K562 (cell line): ENCODE measurements at regions not wholly inside any gene's neighbourhood (a gene's known extent, or its start where the extent isn't known, plus 50 kb on each side); places are given as distances from the start of the nearest gene placed in this dataset.

ENCODE experiments used
- ATAC-seq: fragments of 200-7000 bp; cut with Tn5 transposase; 3 replicates; pipeline ENCODE4 v1.9.1; 2020; ENCODE audit warnings: moderate library complexity
- BruUV-seq: library from RNA; stranded (reverse); fragments of 400-500 nt; replicated peaks from 2 replicates; lab custom pipeline; 2021; lab: Mats Ljungman, UMichigan
- CTCF ChIA-PET: fragments of 300-600 bp; formaldehyde crosslinking; extraction: SDS; loops from one replicate; lab custom pipeline; 2021; ENCODE audit warnings: low intra/inter-chr PET ratio; lab: Yijun Ruan, JAX
- POLR2A ChIA-PET: fragments of 300-600, 350-650 bp; sonication (Branson Sonifier 250); formaldehyde crosslinking; extraction: SDS; loops from one replicate; lab custom pipeline; 2021; ENCODE audit warnings: antibody characterized with exemption, inconsistent platforms; lab: Yijun Ruan, JAX
- DNase-seq, 4 experiments: peaks; one replicate each; pipeline versions ENCODE4 v3.0.0 to v3.0.0-alpha.2; 2011 to 2018; ENCODE audit warnings: low spot score in 3 of 4, mixed read lengths in 3 of 4; ENCODE audit errors: extremely low read depth in 1 of 4
- FAIRE-seq: peaks from 2 replicates; lab custom pipeline; 2011; peaks lifted over from hg19 to GRCh38; lab: Jason Lieb, UNC
- H2AFZ ChIP-seq: 2 replicates; pipeline ENCODE4 v1.6.0; 2011; ENCODE audit warnings: low read depth, low read length, control low read depth, inconsistent platforms
- H3K27ac ChIP-seq: fragments of 200-600 bp; 3 replicates; pipeline ENCODE4 v1.8.0; 2011; ENCODE audit warnings: low read depth, mild to moderate bottlenecking, control low read depth, inconsistent platforms, low read length, moderate library complexity, mixed read lengths; ENCODE audit errors: extremely low read depth
- H3K27me3 ChIP-seq, 2 experiments: fragments of 300-600 bp in 1 of 2; 2 replicates in 1 of 2; 3 replicates in 1 of 2; pipeline versions ENCODE4 v1.6.0 to v1.8.0; 2011; ENCODE audit warnings: inconsistent platforms in 2 of 2, low read length in 2 of 2, mild to moderate bottlenecking in 1 of 2, mixed read lengths in 1 of 2, moderate library complexity in 1 of 2; ENCODE audit not compliant: control insufficient read depth in 2 of 2, insufficient read depth in 2 of 2
- H3K36me3 ChIP-seq: fragments of 300-600 bp; 3 replicates; pipeline ENCODE4 v1.8.0; 2011; ENCODE audit warnings: mild to moderate bottlenecking, low read length, inconsistent platforms; ENCODE audit not compliant: control insufficient read depth, insufficient read depth
- H3K4me1 ChIP-seq, 2 experiments: fragments of 200-600 bp in 1 of 2; replicated peaks in 1 of 2; 2 replicates in 1 of 2; 3 replicates in 1 of 2; pipeline versions ENCODE4 v1.5.1 to v1.8.0; 2011; ENCODE audit warnings: inconsistent platforms in 2 of 2, low read length in 2 of 2, mild to moderate bottlenecking in 1 of 2, mixed read lengths in 1 of 2, moderate library complexity in 1 of 2; ENCODE audit not compliant: control insufficient read depth in 2 of 2, insufficient read depth in 2 of 2
- H3K4me2 ChIP-seq: 2 replicates; pipeline ENCODE4 v1.6.1; 2011; ENCODE audit warnings: low read length, control low read depth, inconsistent platforms, mixed read lengths; ENCODE audit not compliant: insufficient read depth
- H3K4me3 ChIP-seq: fragments of 200-600 bp; sonication (generic), shearing (Covaris generic); 2 replicates; pipeline ENCODE4 v1.5.1; 2016; ENCODE audit warnings: control low read depth, inconsistent platforms
- H3K79me2 ChIP-seq: fragments of 200-600 bp; 3 replicates; pipeline ENCODE4 v1.8.0; 2011; ENCODE audit warnings: low read length, inconsistent platforms; ENCODE audit not compliant: control insufficient read depth, insufficient read depth
- H3K9ac ChIP-seq, 2 experiments: 2 replicates each; pipeline versions ENCODE4 v1.6.0 to v1.6.1; 2011; ENCODE audit warnings: low read depth in 2 of 2, low read length in 2 of 2, control low read depth in 1 of 2, inconsistent platforms in 1 of 2, mild to moderate bottlenecking in 1 of 2, mixed read lengths in 1 of 2; ENCODE audit not compliant: insufficient read depth in 1 of 2
- H3K9me1 ChIP-seq: one replicate; pipeline ENCODE4 v1.6.0; 2011; ENCODE audit warnings: inconsistent platforms, mild to moderate bottlenecking, low read length, moderate library complexity; ENCODE audit not compliant: control insufficient read depth, insufficient read depth
- H3K9me3 ChIP-seq: replicated peaks from 2 replicates; pipeline ENCODE4 v1.5.1; 2011; ENCODE audit warnings: low read depth, low read length, inconsistent platforms; ENCODE audit not compliant: control insufficient read depth, insufficient read depth
- H4K20me1 ChIP-seq: replicated peaks from 2 replicates; pipeline ENCODE4 v1.6.1; 2011; ENCODE audit warnings: low read length, inconsistent platforms, mixed read lengths; ENCODE audit not compliant: control insufficient read depth, insufficient read depth
- ARHGAP35 ChIP-seq: fragments of 450-650 bp; IDR thresholded peaks from 2 replicates; pipeline ENCODE4 v1.6.1; 2018; ENCODE audit not compliant: partially characterized antibody
- ARID1B ChIP-seq: fragments of 450-650 bp; IDR thresholded peaks from 2 replicates; pipeline ENCODE4 v1.6.1; 2016; ENCODE audit warnings: antibody characterized with exemption, mild to moderate bottlenecking, inconsistent platforms
- DNMT1 ChIP-seq: fragments of 450-650 bp; IDR thresholded peaks from 2 replicates; pipeline ENCODE4 v1.6.1; 2016; ENCODE audit warnings: antibody characterized with exemption, mild to moderate bottlenecking
- FOXK2 ChIP-seq, 2 experiments: fragments of 450-650 bp; IDR thresholded peaks in 1 of 2; conservative IDR thresholded peaks in 1 of 2; 2 replicates each; pipeline ENCODE4 v1.6.1; 2016; ENCODE audit warnings: low read depth in 2 of 2, mild to moderate bottlenecking in 1 of 2
- FUS ChIP-seq: fragments of 200-400 bp; formaldehyde crosslinking; optimal IDR thresholded peaks from 2 replicates; pipeline ENCODE3; 2017; ENCODE audit warnings: low read depth, low read length
- GTF2B ChIP-seq: IDR thresholded peaks from 2 replicates; pipeline ENCODE4 v1.6.1; 2011; ENCODE audit not compliant: insufficient read length; ENCODE audit errors: extremely low read depth
- HMG20A ChIP-seq: fragments of 450-650 bp; formaldehyde crosslinking; conservative IDR thresholded peaks from 2 replicates; pipeline ENCODE4 v1.4.0; 2020; ENCODE audit warnings: mild to moderate bottlenecking, mixed read lengths
- KLF6 ChIP-seq: fragments of 250-450 bp; sonication (Bioruptor Pico); IDR thresholded peaks from 2 replicates; pipeline ENCODE4 v1.4.0; 2020; ENCODE audit warnings: mild to moderate bottlenecking, moderate library complexity, borderline replicate concordance
- PCBP2 ChIP-seq: fragments of 200-400 bp; formaldehyde crosslinking; IDR thresholded peaks from 2 replicates; pipeline ENCODE4 v1.6.1; 2018; ENCODE audit warnings: low read length, low read depth, mild to moderate bottlenecking, moderate library complexity; ENCODE audit not compliant: poor library complexity, severe bottlenecking
- RBM17 ChIP-seq: fragments of 200-400 bp; formaldehyde crosslinking; IDR thresholded peaks from 2 replicates; pipeline ENCODE4 v1.6.1; 2017; ENCODE audit warnings: low read depth, mild to moderate bottlenecking, low read length, borderline replicate concordance
- SIN3A ChIP-seq, 2 experiments: fragments of 150-350 bp in 1 of 2; IDR thresholded peaks; 2 replicates each; pipeline ENCODE4 v1.6.1; 2011 to 2016; ENCODE audit warnings: borderline replicate concordance in 2 of 2, low read depth in 2 of 2, low read length in 2 of 2, mild to moderate bottlenecking in 2 of 2, moderate library complexity in 2 of 2; ENCODE audit not compliant: control insufficient read depth in 1 of 2
- SMAD2 ChIP-seq: fragments of 150-350 bp; IDR thresholded peaks from 2 replicates; pipeline ENCODE4 v1.6.1; 2014; ENCODE audit warnings: low read depth, mild to moderate bottlenecking, low read length
- ZBTB2 ChIP-seq: fragments of 450-650 bp; IDR thresholded peaks from 2 replicates; pipeline ENCODE4 v1.6.1; 2016; ENCODE audit warnings: antibody characterized with exemption
- ZNF134 ChIP-seq: fragments of 250-450 bp; sonication (Bioruptor Pico); conservative IDR thresholded peaks from 2 replicates; pipeline ENCODE4 v1.4.0; 2020
- ZNF23 ChIP-seq: fragments of 250-450 bp; sonication (Bioruptor Pico); IDR thresholded peaks from 2 replicates; pipeline ENCODE4 v1.4.0; 2020; ENCODE audit warnings: mild to moderate bottlenecking
- ZNF589 ChIP-seq: fragments of 200-800 bp; sonication (Bioruptor generic); IDR thresholded peaks from 2 replicates; pipeline ENCODE4 v1.6.1; 2016; ENCODE audit warnings: low read depth, missing genetic modification characterization, missing compliant biosample characterization
- WGBS: fragments of 100-300 bp; shearing (Covaris generic); methylation state at CpG from one replicate; pipeline ENCODE4 v1.1.6; 2016; ENCODE audit warnings: low coverage, mixed read lengths; ENCODE audit not compliant: insufficient coverage; ENCODE audit errors: missing lambda C conversion rate; 5-methylcytosine and 5-hydroxymethylcytosine counted together
- in situ Hi-C: fragments of 300-500 bp; cut with MboI; formaldehyde crosslinking; loops from 4 replicates; pipeline ENCODE4 v1.15.0; 2018; ENCODE audit warnings: inconsistent platforms, mixed read lengths
- intact Hi-C: fragments of 100-400 bp; cut with micrococcal nuclease; formaldehyde crosslinking; loops from 2 replicates; pipeline ENCODE4 v1.14.2; 2022

- WGBS = 0% methylated on average over 3 of the region's 3 CpGs
- no peak overlapping the region for H3K4me2 ChIP-seq
- no peak overlapping the region for H3K4me3 ChIP-seq
- no peak for FAIRE-seq
- H3K4me1 ChIP-seq = no peaks in the 10 kb centered on the region
- CTCF ChIA-PET = no interaction called here
- in situ Hi-C loops (no loop called here), intact Hi-C loops (no loop called here)
- H3K36me3 ChIP-seq = no peaks in the 10 kb centered on the region
- no peaks in the 10 kb centered on the region for H4K20me1 ChIP-seq
- no peaks in the 10 kb centered on the region for H3K79me2 ChIP-seq
- POLR2A ChIA-PET = no interaction called here
- H2AFZ ChIP-seq = no peak overlapping the region
- no peak overlapping the region for H3K27ac ChIP-seq
- H3K27me3 ChIP-seq = no peaks in the 10 kb centered on the region
- TF ChIP-seq HMG20A (CRISPR knock-in tag) (no peak), SMAD2 (no peak), ZBTB2 (no peak), ZNF134 (CRISPR knock-in tag) (no peak), GTF2B (no peak), ARHGAP35 (no peak), FOXK2 (conservative IDR thresholded peaks at IDR 0.05 in 1 of 2, IDR thresholded peaks at IDR 0.05 in 1 of 2; ENCODE audit: low read depth in 2 of 2) (no peak), ZNF23 (no peak), PCBP2 (no peak), SIN3A (IDR thresholded peaks at IDR 0.05; ENCODE audit: borderline replicate concordance in 2 of 2, control insufficient read depth in 1 of 2, low read depth in 2 of 2, low read length in 2 of 2) (no peak), RBM17 (no peak), ZNF589 (no peak), FUS (no peak), KLF6 (CRISPR knock-in tag) (no peak), ARID1B (no peak), DNMT1 (no peak)
- BruUV-seq = no TSS peak
- no peak overlapping the region for H3K9ac ChIP-seq
- no peak for DNase-seq
- no peaks in the 10 kb centered on the region for H3K9me3 ChIP-seq
- ATAC-seq = no peak
- H3K9me1 ChIP-seq = no peaks in the 10 kb centered on the region
Observed at GRCh38 chr7:52114509-52114908, 797.9 kb upstream of the COBL start.
